GM20000 (cell line): ENCODE measurements at regions not wholly inside any gene's neighbourhood (a gene's known extent, or its start where the extent isn't known, plus 50 kb on each side); places are given as distances from the start of the nearest gene placed in this dataset.
"Not testable (repeated sequence)": the region's sequence is repeated elsewhere in the genome, so short reads cannot be mapped to it uniquely, and the experiment has no call there.

Experiments used
- DNase-seq: peaks from one replicate; pipeline ENCODE4 v3.0.0; 2012; ENCODE audit warnings: low spot score
- CTCF ChIP-seq: IDR thresholded peaks from 2 replicates; pipeline ENCODE4 v1.5.1; 2012; ENCODE audit warnings: mild to moderate bottlenecking, control low read depth; ENCODE audit errors: extremely low read depth, missing control alignments

GRCh38 chr2:7752291-7752690 lies 835.1 kb downstream of the RNF144A start:
- TF ChIP-seq CTCF, result no peak

GRCh38 chr2:7753777-7754176 lies 836.6 kb downstream of the RNF144A start:
- TF ChIP-seq CTCF, result no peak
- no peak for DNase-seq

More at GRCh38 chr2:7752291-7752690, 835.1 kb downstream of the RNF144A start:
- no peak for DNase-seq

- DNase-seq, result no peak
- TF ChIP-seq CTCF, result no peak
Observed at GRCh38 chr2:7755879-7756278, 838.7 kb downstream of the RNF144A start.

GRCh38 chr2:7758073-7758759 lies 841.0 kb downstream of the RNF144A start:
- no peak for TF ChIP-seq CTCF
- peak; percentile 25 for DNase-seq

- no peak for TF ChIP-seq CTCF
- DNase-seq, result no peak
Observed at GRCh38 chr2:7759898-7760297, 842.7 kb downstream of the RNF144A start.

- not testable (repeated sequence) for DNase-seq
Observed at GRCh38 chr2:7763418-7763817, 846.2 kb downstream of the RNF144A start.

GRCh38 chr2:7765236-7765635 lies 848.0 kb downstream of the RNF144A start:
- DNase-seq, result no peak
- no peak for TF ChIP-seq CTCF

- DNase-seq, result no peak
- TF ChIP-seq CTCF, result no peak
Observed at GRCh38 chr2:7766088-7766722, 849.0 kb downstream of the RNF144A start.
